Spleen (tissue), 11 donors: ENCODE measurements at regions not wholly inside any gene's neighbourhood (a gene's known extent, or its start where the extent isn't known, plus 50 kb on each side); places are given as distances from the start of the nearest gene placed in this dataset.

Experiments
- DNase-seq: peaks from one replicate; pipeline ENCODE4 v3.0.0-alpha.2; 2020
- H3K27ac ChIP-seq, 8 donors: fragments of 200-600 bp; sonication (generic) in 7 of 8; 1 replicate in 4 of 8; 2 replicates in 4 of 8; pipeline versions ENCODE4 v1.5.0 to v1.8.0; 2016 to 2021; ENCODE audit warnings: inconsistent platforms in 4 of 8, mild to moderate bottlenecking in 4 of 8, moderate library complexity in 1 of 8
- H3K27me3 ChIP-seq, 7 donors: fragments of 200-600 bp; sonication (generic) in 6 of 7; replicated peaks in 1 of 7; 1 replicate in 4 of 7; 2 replicates in 3 of 7; pipeline versions ENCODE4 v1.5.0 to v1.8.0; 2016 to 2021; ENCODE audit warnings: inconsistent platforms in 3 of 7, mild to moderate bottlenecking in 1 of 7
- H3K36me3 ChIP-seq, 6 donors: fragments of 200-600 bp; sonication (generic) in 5 of 6; 1 replicate in 4 of 6; 2 replicates in 2 of 6; pipeline versions ENCODE4 v1.5.0 to v1.8.0; 2016 to 2021; ENCODE audit warnings: inconsistent platforms in 2 of 6
- H3K4me1 ChIP-seq, 6 donors: fragments of 200-600 bp; sonication (generic) in 5 of 6; 1 replicate in 3 of 6; 2 replicates in 3 of 6; pipeline versions ENCODE4 v1.5.0 to v1.8.0; 2016 to 2021; ENCODE audit warnings: inconsistent platforms in 3 of 6
- H3K4me3 ChIP-seq, 8 donors: fragments of 200-600 bp; sonication (generic) in 7 of 8; 1 replicate in 4 of 8; 2 replicates in 4 of 8; pipeline versions ENCODE4 v1.5.0 to v1.8.0; 2016 to 2021; ENCODE audit warnings: inconsistent platforms in 4 of 8, mild to moderate bottlenecking in 4 of 8, moderate library complexity in 2 of 8
- H3K9me3 ChIP-seq, 8 donors: fragments of 200-600 bp; sonication (generic) in 7 of 8; 1 replicate in 4 of 8; 2 replicates in 4 of 8; pipeline versions ENCODE4 v1.5.0 to v1.8.0; 2016 to 2021; ENCODE audit warnings: inconsistent platforms in 4 of 8
- POLR2A ChIP-seq, 3 donors: fragments of 450-650 bp; IDR thresholded peaks; one replicate each; pipeline ENCODE4 v1.5.1; 2017; ENCODE audit warnings: antibody characterized with exemption in 3 of 3, mild to moderate bottlenecking in 1 of 3
- POLR2AphosphoS5 ChIP-seq, 3 donors: sonication (generic); formaldehyde crosslinking; IDR thresholded peaks; one replicate each; pipeline ENCODE4 v1.5.1; 2017; ENCODE audit warnings: antibody characterized with exemption in 3 of 3
- WGBS, 5 donors: extraction: QIAGEN DNeasy Blood & Tissue Kit in 3 of 5; methylation state at CpG; one replicate each; pipeline versions ENCODE4 v1.1.5 to v1.1.7; 2013 to 2018; 5-methylcytosine and 5-hydroxymethylcytosine counted together
- intact Hi-C: fragments of 100-400 bp; cut with DNase I; formaldehyde crosslinking; loops from one replicate; pipeline ENCODE4 v1.15.0; 2023; ENCODE audit warnings: low total_unique reads
- TF ChIP-seq, protein P1 (sequence below), 11 experiments: fragments of 200-600 bp in 7 of 11; fragments of 450-650 bp in 4 of 11; sonication (generic) in 4 of 11; IDR thresholded peaks in 8 of 11; conservative IDR thresholded peaks in 3 of 11; 1 replicate in 7 of 11; 2 replicates in 4 of 11; pipeline versions ENCODE4 v1.4.0 to v1.8.0; 2016 to 2021; ENCODE audit warnings: antibody characterized with exemption in 11 of 11, inconsistent platforms in 4 of 11, mild to moderate bottlenecking in 1 of 11
- donor health status: healthy with polysubstance abuse.
- donor health status: DM: no; HTN: no; CAD: no; lungs with moderate emphysema.
- donor health status: DM: no; HTN: no; CAD: no.
- donor health status: Bipolar disorder and iron deficiency.
- donor health status: healthy.
- donor health status: DM: no; HTN: no; CAD: no.
- donor health status: DM: yes; HTN: yes; CAD: no.

DNA sequence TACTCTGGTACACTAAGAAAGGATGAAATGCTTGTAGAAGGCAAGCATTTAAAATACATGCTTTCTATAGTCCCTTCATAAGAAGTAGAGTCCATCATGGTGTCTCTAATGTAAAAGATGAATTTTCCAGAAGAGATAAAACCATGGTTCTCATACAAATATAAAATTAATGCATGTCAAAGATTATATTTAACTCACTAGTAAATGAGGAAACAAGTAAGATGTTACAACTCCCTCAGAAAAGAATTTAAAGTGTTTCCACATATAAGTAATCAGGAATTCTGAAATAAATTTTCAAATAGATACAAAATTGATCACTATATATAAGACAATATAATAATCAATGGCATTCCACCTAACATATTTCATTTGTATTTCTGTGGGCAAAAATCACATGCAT lies 570.3 kb upstream of the CCDC54 start:
- no peak overlapping the region for H3K4me3 ChIP-seq
- H3K36me3 ChIP-seq, result no peaks in the 10 kb centered on the region
- H3K9me3 ChIP-seq, result no peaks in the 10 kb centered on the region
- TF ChIP-seq, protein P1, sequence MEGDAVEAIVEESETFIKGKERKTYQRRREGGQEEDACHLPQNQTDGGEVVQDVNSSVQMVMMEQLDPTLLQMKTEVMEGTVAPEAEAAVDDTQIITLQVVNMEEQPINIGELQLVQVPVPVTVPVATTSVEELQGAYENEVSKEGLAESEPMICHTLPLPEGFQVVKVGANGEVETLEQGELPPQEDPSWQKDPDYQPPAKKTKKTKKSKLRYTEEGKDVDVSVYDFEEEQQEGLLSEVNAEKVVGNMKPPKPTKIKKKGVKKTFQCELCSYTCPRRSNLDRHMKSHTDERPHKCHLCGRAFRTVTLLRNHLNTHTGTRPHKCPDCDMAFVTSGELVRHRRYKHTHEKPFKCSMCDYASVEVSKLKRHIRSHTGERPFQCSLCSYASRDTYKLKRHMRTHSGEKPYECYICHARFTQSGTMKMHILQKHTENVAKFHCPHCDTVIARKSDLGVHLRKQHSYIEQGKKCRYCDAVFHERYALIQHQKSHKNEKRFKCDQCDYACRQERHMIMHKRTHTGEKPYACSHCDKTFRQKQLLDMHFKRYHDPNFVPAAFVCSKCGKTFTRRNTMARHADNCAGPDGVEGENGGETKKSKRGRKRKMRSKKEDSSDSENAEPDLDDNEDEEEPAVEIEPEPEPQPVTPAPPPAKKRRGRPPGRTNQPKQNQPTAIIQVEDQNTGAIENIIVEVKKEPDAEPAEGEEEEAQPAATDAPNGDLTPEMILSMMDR (IDR thresholded peaks at IDR 0.05 in 8 of 11, conservative IDR thresholded peaks at IDR 0.05 in 3 of 11), result no peak
- TF ChIP-seq POLR2AphosphoS5 (IDR thresholded peaks at IDR 0.05) (no peak), POLR2A (IDR thresholded peaks at IDR 0.05) (no peak)
- H3K27ac ChIP-seq, result no peak overlapping the region
- no peak for DNase-seq
- H3K27me3 ChIP-seq, result no peaks in the 10 kb centered on the region
- no peaks in the 10 kb centered on the region for H3K4me1 ChIP-seq
- intact Hi-C loops, result no loop called here

DNA sequence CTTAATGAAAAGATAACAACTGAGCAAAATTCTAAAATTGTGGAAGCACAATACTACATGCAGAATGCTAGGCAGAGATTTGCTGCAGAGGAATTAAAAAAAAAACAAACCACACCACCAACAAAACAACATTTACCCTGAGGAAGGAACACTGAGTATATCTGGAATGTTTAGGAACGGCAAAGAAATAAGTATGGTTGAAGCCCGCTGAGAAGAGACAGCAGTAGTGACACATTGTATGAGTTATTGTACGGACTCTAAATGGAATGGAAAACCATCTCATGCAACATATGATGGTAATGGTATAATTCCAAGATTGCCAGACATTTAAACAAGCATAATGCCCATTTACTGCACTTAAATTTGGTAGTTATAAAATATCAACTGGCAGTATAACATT lies 568.2 kb upstream of the CCDC54 start:
- H3K27ac ChIP-seq, result no peak overlapping the region
- H3K36me3 ChIP-seq, result no peaks in the 10 kb centered on the region
- 83 to 95% (median 89%) methylated on average over 3 of the region's 3 CpGs for WGBS, 5 donors
- no peaks in the 10 kb centered on the region for H3K27me3 ChIP-seq
- intact Hi-C loops, result no loop called here
- TF ChIP-seq, protein P1 (IDR thresholded peaks at IDR 0.05 in 8 of 11, conservative IDR thresholded peaks at IDR 0.05 in 3 of 11), result no peak
- TF ChIP-seq POLR2A (IDR thresholded peaks at IDR 0.05) (no peak), POLR2AphosphoS5 (IDR thresholded peaks at IDR 0.05) (no peak)
- no peak for DNase-seq
- H3K4me1 ChIP-seq, result no peaks in the 10 kb centered on the region
- H3K4me3 ChIP-seq, result no peak overlapping the region
- H3K9me3 ChIP-seq, result no peaks in the 10 kb centered on the region

DNA sequence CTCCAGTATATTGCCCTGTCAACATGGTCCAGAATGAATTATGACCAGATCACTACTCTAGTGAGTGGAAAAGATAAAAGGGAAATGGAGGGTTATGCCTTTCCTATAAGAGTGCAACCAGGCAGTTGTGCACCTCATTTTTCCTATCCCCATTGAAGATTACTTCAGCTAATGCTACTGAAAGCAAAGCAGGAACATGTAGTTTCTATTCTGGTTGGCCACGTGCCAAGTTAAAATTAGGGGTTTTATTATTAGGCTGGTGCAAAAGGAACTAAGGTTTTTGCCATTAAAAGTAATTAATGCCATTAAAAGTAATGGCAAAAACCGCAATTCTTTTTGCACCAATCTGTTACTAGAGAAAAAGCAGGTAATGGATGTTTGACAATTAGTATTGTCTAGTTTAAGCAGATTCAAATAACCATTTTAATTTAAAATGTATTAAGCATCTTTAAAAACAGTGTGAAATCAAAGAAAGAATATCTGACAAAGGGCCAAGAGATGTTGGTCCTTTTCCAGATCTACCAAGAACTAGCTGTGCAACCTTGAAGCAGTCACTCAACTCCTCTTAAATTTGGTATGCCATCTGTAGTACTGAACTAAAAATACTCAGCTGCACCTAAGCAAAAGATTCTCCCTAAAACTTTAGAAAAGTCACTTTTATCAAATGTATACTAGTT lies 567.5 kb upstream of the CCDC54 start:
- Histone ChIP-seq H3K27me3 (no peaks in the 10 kb centered on the region), H3K9me3 (no peaks in the 10 kb centered on the region), H3K36me3 (no peaks in the 10 kb centered on the region), H3K27ac (no peak overlapping the region), H3K4me3 (no peak overlapping the region), H3K4me1 (no peaks in the 10 kb centered on the region)
- DNase-seq, result no peak
- TF ChIP-seq POLR2AphosphoS5 (IDR thresholded peaks at IDR 0.05) (no peak), POLR2A (IDR thresholded peaks at IDR 0.05) (no peak)
- TF ChIP-seq, protein P1 (IDR thresholded peaks at IDR 0.05 in 8 of 11, conservative IDR thresholded peaks at IDR 0.05 in 3 of 11), result no peak
- WGBS, 5 donors, result 44 to 63% (median 48%) methylated on average over 2 of the region's 2 CpGs
- intact Hi-C loops, result no loop called here

DNA sequence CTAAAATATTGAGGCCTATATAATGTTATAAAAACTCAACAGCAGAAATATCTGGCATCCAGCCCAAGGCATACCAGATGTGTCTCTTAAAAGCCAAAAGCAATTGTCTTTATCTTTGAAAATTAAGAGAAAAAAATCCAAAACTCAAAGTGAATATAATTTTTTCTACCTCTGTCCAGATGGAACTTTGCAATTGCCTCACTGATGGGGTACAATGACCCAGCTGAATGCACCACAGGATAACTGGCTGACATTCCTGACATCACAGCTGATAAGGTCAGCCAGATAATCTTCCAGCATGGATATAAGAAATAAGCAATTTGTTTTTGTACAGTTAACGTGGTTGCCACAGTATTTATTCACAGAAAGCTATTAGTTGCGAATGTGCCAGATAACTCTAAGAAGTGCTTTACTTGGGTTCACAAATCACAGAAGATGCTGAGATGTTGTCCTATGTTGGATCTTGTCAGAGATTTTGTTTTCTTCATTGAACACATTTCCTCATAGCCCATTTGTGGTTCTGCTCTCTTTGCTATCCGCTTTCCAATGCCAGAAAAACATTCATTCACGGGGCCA lies 566.9 kb upstream of the CCDC54 start:
- Histone ChIP-seq H3K27me3 (no peaks in the 10 kb centered on the region), H3K36me3 (no peaks in the 10 kb centered on the region), H3K9me3 (no peaks in the 10 kb centered on the region), H3K27ac (no peak overlapping the region), H3K4me3 (no peak overlapping the region), H3K4me1 (no peaks in the 10 kb centered on the region)
- WGBS, 5 donors, result 76 to 82% (median 79%) methylated on average over 4 of the region's 4 CpGs
- intact Hi-C loops, result no loop called here
- TF ChIP-seq, protein P1 (IDR thresholded peaks at IDR 0.05 in 8 of 11, conservative IDR thresholded peaks at IDR 0.05 in 3 of 11), result no peak
- TF ChIP-seq POLR2AphosphoS5 (IDR thresholded peaks at IDR 0.05) (no peak), POLR2A (IDR thresholded peaks at IDR 0.05) (no peak)
- DNase-seq, result no peak
